ENCODE measurements at regions not wholly inside any gene's neighbourhood (a gene's known extent, or its start where the extent isn't known, plus 50 kb on each side); places are given as distances from the start of the nearest gene placed in this dataset.
"Not testable (repeated sequence)": the region's sequence is repeated elsewhere in the genome, so short reads cannot be mapped to it uniquely, and the experiment has no call there.

- DNase-seq, result no peak
- H3K4me3 ChIP-seq, result no peak overlapping the region
- no peak for ATAC-seq
- TF ChIP-seq POLR2A (IDR thresholded peaks at IDR 0.05), result no peak
- TF ChIP-seq, protein P1, sequence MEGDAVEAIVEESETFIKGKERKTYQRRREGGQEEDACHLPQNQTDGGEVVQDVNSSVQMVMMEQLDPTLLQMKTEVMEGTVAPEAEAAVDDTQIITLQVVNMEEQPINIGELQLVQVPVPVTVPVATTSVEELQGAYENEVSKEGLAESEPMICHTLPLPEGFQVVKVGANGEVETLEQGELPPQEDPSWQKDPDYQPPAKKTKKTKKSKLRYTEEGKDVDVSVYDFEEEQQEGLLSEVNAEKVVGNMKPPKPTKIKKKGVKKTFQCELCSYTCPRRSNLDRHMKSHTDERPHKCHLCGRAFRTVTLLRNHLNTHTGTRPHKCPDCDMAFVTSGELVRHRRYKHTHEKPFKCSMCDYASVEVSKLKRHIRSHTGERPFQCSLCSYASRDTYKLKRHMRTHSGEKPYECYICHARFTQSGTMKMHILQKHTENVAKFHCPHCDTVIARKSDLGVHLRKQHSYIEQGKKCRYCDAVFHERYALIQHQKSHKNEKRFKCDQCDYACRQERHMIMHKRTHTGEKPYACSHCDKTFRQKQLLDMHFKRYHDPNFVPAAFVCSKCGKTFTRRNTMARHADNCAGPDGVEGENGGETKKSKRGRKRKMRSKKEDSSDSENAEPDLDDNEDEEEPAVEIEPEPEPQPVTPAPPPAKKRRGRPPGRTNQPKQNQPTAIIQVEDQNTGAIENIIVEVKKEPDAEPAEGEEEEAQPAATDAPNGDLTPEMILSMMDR (IDR thresholded peaks at IDR 0.05), result no peak
- no peaks in the 10 kb centered on the region for H3K4me1 ChIP-seq
- H3K27ac ChIP-seq, result no peak overlapping the region
- intact Hi-C loops (cut with DNase I), result no loop called here
- H3K27me3 ChIP-seq, result no peaks in the 10 kb centered on the region
- WGBS (ENCODE audit: insufficient coverage, low coverage, low lambda C conversion rate, missing lambda C conversion rate), result no CpG with 5 or more reads among the region's 1 CpG
- no peaks in the 10 kb centered on the region for H3K9me3 ChIP-seq
- H3K36me3 ChIP-seq, result no peaks in the 10 kb centered on the region
Observed at GRCh38 chr4:85200106-85200505, 233.6 kb upstream of the WDFY3 start.

- H3K27me3 ChIP-seq, result no peaks in the 10 kb centered on the region
- TF ChIP-seq, protein P1 (IDR thresholded peaks at IDR 0.05), result no peak
- no peak for TF ChIP-seq POLR2A (IDR thresholded peaks at IDR 0.05)
- intact Hi-C loops (cut with DNase I), result no loop called here
- H3K4me3 ChIP-seq, result no peak overlapping the region
- ATAC-seq (no peak), DNase-seq (no peak)
- H3K4me1 ChIP-seq, result no peaks in the 10 kb centered on the region
- no peaks in the 10 kb centered on the region for H3K9me3 ChIP-seq
- WGBS (ENCODE audit: insufficient coverage, low coverage, low lambda C conversion rate, missing lambda C conversion rate), result 47% methylated on average over 1 of the region's 1 CpG
- H3K27ac ChIP-seq, result no peak overlapping the region
- no peaks in the 10 kb centered on the region for H3K36me3 ChIP-seq
Observed at GRCh38 chr4:85209161-85209560, 242.7 kb upstream of the WDFY3 start.

DNA sequence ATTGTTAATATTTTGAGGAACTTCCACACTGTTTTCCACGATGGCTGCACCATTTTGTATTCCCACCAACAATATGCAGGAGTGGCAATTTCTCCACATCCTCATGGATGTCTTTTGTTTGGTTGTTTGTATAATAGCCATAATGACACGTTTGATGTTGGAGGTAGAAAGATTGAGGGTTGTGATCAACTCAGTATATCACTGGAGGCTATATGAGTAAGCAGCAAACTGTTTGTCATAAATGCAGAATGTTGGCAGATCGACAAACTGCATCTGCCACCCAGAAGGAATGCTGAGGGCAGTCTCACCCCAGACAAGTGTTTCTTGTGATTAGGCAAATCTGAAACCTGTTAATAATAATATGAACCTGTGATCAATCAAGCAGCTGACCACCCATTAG lies 243.9 kb upstream of the WDFY3 start:
- Histone ChIP-seq H3K4me1 (no peaks in the 10 kb centered on the region), H3K4me3 (no peak overlapping the region), H3K9me3 (no peaks in the 10 kb centered on the region), H3K36me3 (no peaks in the 10 kb centered on the region), H3K27ac (no peak overlapping the region), H3K27me3 (no peaks in the 10 kb centered on the region)
- intact Hi-C loops (cut with DNase I), result no loop called here
- ATAC-seq, result no peak
- TF ChIP-seq, protein P1 (IDR thresholded peaks at IDR 0.05), result no peak
- TF ChIP-seq POLR2A (IDR thresholded peaks at IDR 0.05), result no peak
- DNase-seq, result no peak
- 30% methylated on average over 2 of the region's 3 CpGs for WGBS (ENCODE audit: insufficient coverage, low coverage, low lambda C conversion rate, missing lambda C conversion rate)

DNA sequence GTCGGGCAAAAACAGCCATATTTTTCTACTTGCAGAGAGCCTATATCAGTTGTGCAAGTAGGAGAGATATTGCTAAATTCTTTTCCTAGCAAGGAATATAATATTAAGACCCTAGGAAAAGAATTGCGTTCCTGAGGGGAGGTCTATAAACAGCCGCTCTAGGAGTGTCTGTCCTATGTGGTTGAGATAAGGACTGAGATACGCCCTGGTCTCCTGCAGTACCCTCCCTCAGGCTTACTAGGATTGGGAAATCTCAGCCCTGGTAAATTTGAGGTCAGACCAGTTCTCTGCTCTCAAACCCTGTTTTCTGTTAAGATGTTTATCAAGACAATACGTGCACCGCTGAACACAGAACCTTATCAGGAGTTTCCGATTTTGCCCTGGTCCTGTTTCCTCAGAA lies 250.1 kb upstream of the WDFY3 start:
- H3K36me3 ChIP-seq; H3K9me3 ChIP-seq; H3K27me3 ChIP-seq; H3K4me3 ChIP-seq; ATAC-seq; H3K4me1 ChIP-seq; DNase-seq; intact Hi-C loops (cut with DNase I); H3K27ac ChIP-seq: not testable (repeated sequence)
- WGBS (ENCODE audit: insufficient coverage, low coverage, low lambda C conversion rate, missing lambda C conversion rate), result 79% methylated on average over 6 of the region's 7 CpGs

DNA sequence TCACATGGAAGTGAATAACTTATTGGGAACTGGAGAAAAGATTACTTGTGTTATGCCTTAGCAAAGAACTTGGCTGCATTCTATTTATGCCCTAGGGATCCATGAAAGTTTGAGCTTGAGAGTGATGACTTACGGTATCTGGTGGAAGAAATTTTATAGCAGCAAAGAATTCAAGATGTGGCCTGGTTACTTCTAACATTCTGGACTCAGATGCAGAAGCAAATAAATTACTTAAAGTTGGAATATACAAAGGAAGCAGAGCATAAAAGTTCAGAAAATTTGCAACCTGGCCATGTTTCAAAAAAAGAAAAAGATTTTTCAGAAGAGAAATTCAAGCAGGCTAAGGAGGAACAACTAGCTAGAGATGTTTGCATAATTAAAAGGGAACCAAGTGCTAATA lies 252.3 kb upstream of the WDFY3 start:
- TF ChIP-seq POLR2A (IDR thresholded peaks at IDR 0.05), result no peak
- TF ChIP-seq, protein P1 (IDR thresholded peaks at IDR 0.05), result no peak
- H3K9me3 ChIP-seq, result no peaks in the 10 kb centered on the region
- no peak for ATAC-seq
- no peaks in the 10 kb centered on the region for H3K4me1 ChIP-seq
- WGBS (ENCODE audit: insufficient coverage, low coverage, low lambda C conversion rate, missing lambda C conversion rate), result 90% methylated on average over 1 of the region's 1 CpG
- intact Hi-C loops (cut with DNase I), result no loop called here
- no peak overlapping the region for H3K27ac ChIP-seq
- no peak overlapping the region for H3K4me3 ChIP-seq
- no peaks in the 10 kb centered on the region for H3K27me3 ChIP-seq
- no peak for DNase-seq
- no peaks in the 10 kb centered on the region for H3K36me3 ChIP-seq

Data from right lobe of liver (tissue), 6 donors.